SJCRH30 (cell line): ENCODE measurements at regions not wholly inside any gene's neighbourhood (a gene's known extent, or its start where the extent isn't known, plus 50 kb on each side); places are given as distances from the start of the nearest gene placed in this dataset.

Experiments
- DNase-seq, 2 experiments: peaks; one replicate each; pipeline ENCODE4 v3.0.0-alpha.2; 2015 to 2020
- H3K27ac ChIP-seq: fragments of 250-450 bp; sonication (Bioruptor Pico); 2 replicates; pipeline ENCODE4 v1.5.1; 2020; ENCODE audit warnings: mild to moderate bottlenecking, moderate library complexity
- H3K27me3 ChIP-seq: fragments of 250-450 bp; sonication (Bioruptor Pico); 2 replicates; pipeline ENCODE4 v1.5.1; 2020; ENCODE audit warnings: mild to moderate bottlenecking, moderate library complexity
- H3K36me3 ChIP-seq: fragments of 250-450 bp; sonication (Bioruptor Pico); 2 replicates; pipeline ENCODE4 v1.5.1; 2020; ENCODE audit warnings: mild to moderate bottlenecking, moderate library complexity
- H3K4me1 ChIP-seq: fragments of 250-450 bp; sonication (Bioruptor Pico); 2 replicates; pipeline ENCODE4 v1.5.1; 2020; ENCODE audit warnings: mild to moderate bottlenecking, moderate library complexity
- H3K4me3 ChIP-seq: fragments of 250-450 bp; sonication (Bioruptor Pico); 2 replicates; pipeline ENCODE4 v1.5.1; 2020; ENCODE audit warnings: mild to moderate bottlenecking, moderate library complexity
- H3K9me3 ChIP-seq: fragments of 250-450 bp; sonication (Bioruptor Pico); replicated peaks from 2 replicates; pipeline ENCODE4 v1.5.1; 2020; ENCODE audit warnings: mild to moderate bottlenecking, moderate library complexity

GRCh38 chr6:158920311-158920905 lies 79.6 kb downstream of the RSPH3 start:
- H3K9me3 ChIP-seq, result no peaks in the 10 kb centered on the region
- H3K4me3 ChIP-seq, result peak overlapping the region; percentile 4; the same call in 1 of the 2 replicates
- no peaks in the 10 kb centered on the region for H3K4me1 ChIP-seq
- H3K27ac ChIP-seq, result no peak overlapping the region
- no peaks in the 10 kb centered on the region for H3K27me3 ChIP-seq
- peak in 1 of 2 experiments; percentile 22 for DNase-seq
- H3K36me3 ChIP-seq, result no peaks in the 10 kb centered on the region

- no peaks in the 10 kb centered on the region for H3K9me3 ChIP-seq
- H3K27ac ChIP-seq, result no peak overlapping the region
- no peaks in the 10 kb centered on the region for H3K4me1 ChIP-seq
- DNase-seq, result no peak
- H3K4me3 ChIP-seq, result no peak overlapping the region
- H3K36me3 ChIP-seq, result no peaks in the 10 kb centered on the region
- H3K27me3 ChIP-seq, result no peaks in the 10 kb centered on the region
These were observed 80.1 kb downstream of the RSPH3 start for GRCh38 chr6:158919865-158920264.

GRCh38 chr6:158916617-158917016 lies 83.4 kb downstream of the RSPH3 start:
- H3K36me3 ChIP-seq, result no peaks in the 10 kb centered on the region
- no peak overlapping the region for H3K27ac ChIP-seq
- no peaks in the 10 kb centered on the region for H3K27me3 ChIP-seq
- H3K4me3 ChIP-seq, result no peak overlapping the region
- no peak for DNase-seq
- no peaks in the 10 kb centered on the region for H3K9me3 ChIP-seq
- H3K4me1 ChIP-seq, result no peaks in the 10 kb centered on the region; the same call in 1 of the 2 replicates

GRCh38 chr6:158914923-158915322 lies 85.1 kb downstream of the RSPH3 start:
- Histone ChIP-seq H3K9me3 (no peaks in the 10 kb centered on the region), H3K27ac (no peak overlapping the region), H3K4me3 (no peak overlapping the region), H3K4me1 (no peaks in the 10 kb centered on the region; the same call in 1 of the 2 replicates), H3K27me3 (no peaks in the 10 kb centered on the region), H3K36me3 (no peaks in the 10 kb centered on the region)
- DNase-seq, result no peak

- DNase-seq, result no peak
- Histone ChIP-seq H3K4me1 (no peaks in the 10 kb centered on the region; the same call in 1 of the 2 replicates), H3K4me3 (no peak overlapping the region), H3K36me3 (no peaks in the 10 kb centered on the region), H3K9me3 (no peaks in the 10 kb centered on the region), H3K27me3 (no peaks in the 10 kb centered on the region), H3K27ac (no peak overlapping the region)
These were observed 86.4 kb downstream of the RSPH3 start for GRCh38 chr6:158913580-158913979.

GRCh38 chr6:158912655-158913054 lies 87.3 kb downstream of the RSPH3 start:
- H3K27ac ChIP-seq, result no peak overlapping the region
- no peaks in the 10 kb centered on the region for H3K9me3 ChIP-seq
- no peaks in the 10 kb centered on the region for H3K36me3 ChIP-seq
- H3K4me1 ChIP-seq, result no peaks in the 10 kb centered on the region; the same call in 1 of the 2 replicates
- H3K27me3 ChIP-seq, result no peaks in the 10 kb centered on the region
- DNase-seq, result no peak
- H3K4me3 ChIP-seq, result no peak overlapping the region

- no peaks in the 10 kb centered on the region for H3K9me3 ChIP-seq
- no peaks in the 10 kb centered on the region for H3K27me3 ChIP-seq
- no peak overlapping the region for H3K4me3 ChIP-seq
- peak in 1 of 2 experiments; percentile 17 for DNase-seq
- H3K4me1 ChIP-seq, result no peaks in the 10 kb centered on the region; the same call in 1 of the 2 replicates
- no peak overlapping the region for H3K27ac ChIP-seq
- no peaks in the 10 kb centered on the region for H3K36me3 ChIP-seq
These were observed 88.1 kb downstream of the RSPH3 start for GRCh38 chr6:158911746-158912480.

GRCh38 chr6:158910484-158911440 lies 89.2 kb downstream of the RSPH3 start:
- no peak overlapping the region for H3K4me3 ChIP-seq
- no peaks in the 10 kb centered on the region; the same call in 1 of the 2 replicates for H3K4me1 ChIP-seq
- no peak overlapping the region for H3K27ac ChIP-seq
- no peaks in the 10 kb centered on the region for H3K36me3 ChIP-seq
- H3K9me3 ChIP-seq, result no peaks in the 10 kb centered on the region
- no peak for DNase-seq
- no peaks in the 10 kb centered on the region for H3K27me3 ChIP-seq

GRCh38 chr6:158909938-158910337 lies 90.1 kb downstream of the RSPH3 start:
- no peak for DNase-seq
- H3K9me3 ChIP-seq, result no peaks in the 10 kb centered on the region
- H3K27ac ChIP-seq, result no peak overlapping the region
- H3K4me3 ChIP-seq, result no peak overlapping the region
- no peaks in the 10 kb centered on the region for H3K27me3 ChIP-seq
- H3K36me3 ChIP-seq, result no peaks in the 10 kb centered on the region
- no peaks in the 10 kb centered on the region; the same call in 1 of the 2 replicates for H3K4me1 ChIP-seq

GRCh38 chr6:158908606-158909005 lies 89.4 kb upstream of the EZR start:
- no peaks in the 10 kb centered on the region; the same call in 1 of the 2 replicates for H3K4me1 ChIP-seq
- H3K27ac ChIP-seq, result no peak overlapping the region
- no peaks in the 10 kb centered on the region for H3K36me3 ChIP-seq
- H3K27me3 ChIP-seq, result no peaks in the 10 kb centered on the region
- no peaks in the 10 kb centered on the region for H3K9me3 ChIP-seq
- DNase-seq, result no peak
- no peak overlapping the region for H3K4me3 ChIP-seq

- Histone ChIP-seq H3K4me3 (no peak overlapping the region), H3K4me1 (no peaks in the 10 kb centered on the region; the same call in 1 of the 2 replicates), H3K27me3 (no peaks in the 10 kb centered on the region), H3K9me3 (no peaks in the 10 kb centered on the region), H3K36me3 (no peaks in the 10 kb centered on the region), H3K27ac (no peak overlapping the region)
- DNase-seq, result no peak
These were observed 88.8 kb upstream of the EZR start for GRCh38 chr6:158907931-158908330.

- no peak for DNase-seq
These were observed 87.8 kb upstream of the EZR start for GRCh38 chr6:158906926-158907325.

GRCh38 chr6:158905277-158905676 lies 86.1 kb upstream of the EZR start:
- no peak for DNase-seq
- Histone ChIP-seq H3K27ac (no peak overlapping the region), H3K36me3 (no peaks in the 10 kb centered on the region), H3K4me1 (no peaks in the 10 kb centered on the region), H3K27me3 (no peaks in the 10 kb centered on the region), H3K9me3 (no peaks in the 10 kb centered on the region), H3K4me3 (no peak overlapping the region)

More at GRCh38 chr6:158906926-158907325, 87.8 kb upstream of the EZR start:
- Histone ChIP-seq H3K4me1 (no peaks in the 10 kb centered on the region), H3K9me3 (no peaks in the 10 kb centered on the region), H3K27me3 (no peaks in the 10 kb centered on the region), H3K36me3 (no peaks in the 10 kb centered on the region), H3K4me3 (no peak overlapping the region), H3K27ac (no peak overlapping the region)

GRCh38 chr6:158903801-158904200 lies 84.6 kb upstream of the EZR start:
- no peaks in the 10 kb centered on the region for H3K27me3 ChIP-seq
- H3K9me3 ChIP-seq, result no peaks in the 10 kb centered on the region
- H3K27ac ChIP-seq, result no peak overlapping the region
- H3K4me1 ChIP-seq, result no peaks in the 10 kb centered on the region
- DNase-seq, result no peak
- no peaks in the 10 kb centered on the region for H3K36me3 ChIP-seq
- H3K4me3 ChIP-seq, result no peak overlapping the region
